GM03348 (cell line): ENCODE measurements at regions not wholly inside any gene's neighbourhood (a gene's known extent, or its start where the extent isn't known, plus 50 kb on each side); places are given as distances from the start of the nearest gene placed in this dataset.
"Not testable (repeated sequence)": the region's sequence is repeated elsewhere in the genome, so short reads cannot be mapped to it uniquely, and the experiment has no call there.

Experiments
- DNase-seq: peaks from one replicate; pipeline ENCODE4 v3.0.0; 2012; ENCODE audit warnings: low spot score

- DNase-seq, result no peak
Measured at GRCh38 chr20:23150304-23151007, 64.3 kb upstream of the CD93 start.

DNA sequence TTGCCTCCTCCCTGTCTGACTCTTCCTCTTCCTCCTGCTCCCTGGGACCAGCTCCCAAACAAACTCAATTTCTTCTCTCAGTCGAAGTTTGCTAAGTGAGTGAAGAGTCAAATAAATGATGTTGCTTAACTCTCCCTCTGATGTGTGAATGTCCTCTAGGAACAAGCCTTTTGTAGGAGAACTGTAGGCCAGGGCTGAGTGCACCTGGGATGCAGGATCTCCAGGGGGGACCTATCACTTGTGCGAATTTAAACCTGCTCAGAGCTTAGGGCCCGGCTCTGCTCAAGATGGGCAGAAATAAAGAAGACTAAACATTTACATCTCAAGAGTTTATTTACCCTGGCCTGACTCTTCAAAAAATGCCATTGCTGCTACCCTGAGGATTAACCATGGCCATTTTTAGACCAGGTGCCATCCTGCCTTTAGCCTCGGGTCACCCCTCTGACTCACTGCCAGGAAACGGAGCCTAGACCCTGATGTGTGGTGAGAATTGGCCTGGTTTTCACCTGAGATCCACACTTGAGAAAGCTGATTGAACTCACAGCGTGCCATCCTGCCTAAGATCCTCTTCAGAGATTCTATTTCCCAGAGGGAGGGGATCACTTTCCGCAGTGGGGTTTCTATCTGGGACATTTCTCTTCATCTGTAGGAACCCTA, 63.6 kb upstream of the CD93 start:
- no peak for DNase-seq

DNA sequence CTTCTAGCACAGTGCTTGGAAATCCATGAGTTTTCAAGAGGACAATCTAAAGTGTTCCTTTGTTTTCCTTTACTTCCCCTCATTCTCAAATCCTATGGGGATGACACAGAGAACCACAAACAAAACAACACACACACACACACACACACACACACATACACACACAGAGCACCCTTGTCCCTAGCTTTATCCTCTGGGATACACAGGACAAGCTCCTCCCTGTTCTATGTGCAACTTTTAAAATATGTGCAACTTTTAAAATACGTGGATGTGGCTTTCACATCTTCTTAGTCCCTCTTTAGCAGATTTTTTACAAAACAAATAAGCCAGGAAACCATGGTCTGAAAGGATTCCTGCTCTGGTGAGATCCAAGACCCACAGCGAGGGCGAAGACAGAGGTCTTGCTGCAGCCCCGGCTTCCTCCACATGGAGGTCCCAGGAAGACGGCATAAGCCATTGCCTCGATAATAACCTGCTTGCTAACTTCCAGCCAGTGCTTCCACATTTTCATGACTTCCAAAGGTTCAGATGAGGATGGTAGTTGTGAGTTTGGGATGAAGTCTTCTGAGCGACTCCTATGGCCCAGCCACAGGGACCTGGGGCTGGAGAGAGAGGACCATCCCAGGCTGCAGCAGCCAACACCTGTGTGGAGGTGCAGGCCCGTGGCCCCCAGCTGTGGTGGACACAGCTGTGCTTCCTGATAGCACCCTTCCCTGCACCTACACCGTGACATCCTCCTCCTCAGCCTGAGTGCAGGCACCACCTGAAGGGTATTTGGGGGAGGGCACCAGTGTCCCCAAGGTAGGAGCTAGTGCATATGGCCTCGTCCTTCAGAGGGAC, 62.8 kb upstream of the CD93 start:
- DNase-seq, result no peak

DNA sequence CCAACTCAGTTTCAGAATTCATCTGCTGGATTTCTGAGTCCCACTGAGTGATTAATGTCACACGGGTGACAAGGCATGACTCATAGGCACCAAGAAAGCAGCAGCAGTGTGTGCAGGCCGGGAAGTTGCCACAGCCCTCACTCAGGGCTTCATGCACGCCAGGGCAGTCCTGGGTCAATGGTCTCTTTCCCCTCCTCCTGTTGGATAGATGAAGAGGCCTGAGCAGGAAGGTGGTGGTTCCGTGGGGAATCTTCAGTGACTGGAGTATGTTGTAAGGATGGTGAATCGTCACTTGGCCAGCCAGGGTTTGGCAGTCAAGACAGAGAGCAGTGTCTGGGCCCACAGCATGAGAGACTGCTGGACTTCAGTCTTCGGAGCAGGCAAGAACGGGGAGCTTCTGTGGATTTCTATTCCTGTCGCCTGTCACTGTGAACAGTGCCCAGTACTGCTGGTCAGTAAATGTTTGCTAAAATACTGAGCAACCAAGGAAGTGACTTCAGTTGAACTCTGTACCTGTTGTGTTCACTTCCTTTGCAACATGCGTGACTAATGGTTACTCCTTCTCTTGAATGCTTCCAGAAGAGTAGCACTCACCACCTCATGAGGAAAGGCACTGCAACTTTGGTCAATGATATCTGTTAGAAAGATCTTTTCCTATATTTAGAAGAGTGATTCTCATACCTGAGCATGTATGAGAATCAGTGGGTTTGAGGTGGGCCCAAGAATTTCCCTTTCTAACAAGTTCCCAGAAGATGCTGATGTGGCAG, 62.0 kb upstream of the CD93 start:
- DNase-seq, result peak; percentile 67

DNA sequence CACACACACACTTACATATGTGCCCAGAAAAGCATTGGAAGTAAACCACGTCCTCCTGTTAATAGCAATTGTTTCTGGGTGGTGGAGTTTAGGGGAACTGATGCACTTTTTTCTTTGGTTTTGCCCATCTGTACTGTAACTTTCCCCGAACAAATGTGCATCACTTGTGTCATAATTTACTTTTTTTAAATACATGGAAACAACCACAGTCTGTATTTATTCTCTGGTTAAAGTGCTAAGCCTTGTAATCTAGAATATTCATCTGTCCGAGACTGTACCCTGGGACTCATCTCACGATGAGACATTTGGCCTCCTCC, 61.5 kb upstream of the CD93 start:
- no peak for DNase-seq

DNA sequence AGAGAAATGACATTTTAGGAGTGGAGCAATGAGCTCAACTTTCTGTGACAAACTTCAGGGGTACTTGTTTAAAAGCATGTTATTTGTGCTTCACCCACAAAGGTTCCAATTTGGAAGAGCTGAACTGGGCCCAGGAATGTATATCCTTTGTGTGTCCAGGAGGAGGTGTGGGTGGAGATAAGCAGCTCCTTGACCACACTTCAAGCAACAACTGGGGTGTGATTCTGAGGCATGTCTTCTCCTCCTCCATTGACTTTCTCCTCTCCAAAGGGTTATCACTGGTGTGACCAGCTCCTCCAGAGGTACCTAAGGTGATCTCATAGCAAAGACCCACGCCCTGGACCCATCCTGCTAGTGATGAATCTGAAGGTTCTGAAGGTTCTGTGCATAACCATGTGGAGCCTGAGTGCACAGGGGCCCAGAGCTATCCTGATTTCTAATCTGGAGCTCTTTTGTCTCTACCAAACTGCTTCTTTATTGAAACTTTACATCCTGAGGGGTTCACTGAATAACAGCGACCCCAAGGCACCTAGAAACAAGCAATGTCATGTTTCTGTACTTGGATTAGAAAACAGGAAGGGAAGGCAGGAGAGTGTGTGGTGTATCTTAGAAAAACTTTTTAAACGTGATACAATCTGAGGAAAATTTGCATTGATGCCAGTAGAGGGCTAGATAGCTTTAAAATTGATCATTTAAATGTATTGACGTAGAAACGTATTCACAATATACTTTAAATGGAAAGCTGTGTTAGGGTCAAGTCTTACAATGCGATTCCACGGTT, 60.9 kb upstream of the CD93 start:
- DNase-seq, result no peak

DNA sequence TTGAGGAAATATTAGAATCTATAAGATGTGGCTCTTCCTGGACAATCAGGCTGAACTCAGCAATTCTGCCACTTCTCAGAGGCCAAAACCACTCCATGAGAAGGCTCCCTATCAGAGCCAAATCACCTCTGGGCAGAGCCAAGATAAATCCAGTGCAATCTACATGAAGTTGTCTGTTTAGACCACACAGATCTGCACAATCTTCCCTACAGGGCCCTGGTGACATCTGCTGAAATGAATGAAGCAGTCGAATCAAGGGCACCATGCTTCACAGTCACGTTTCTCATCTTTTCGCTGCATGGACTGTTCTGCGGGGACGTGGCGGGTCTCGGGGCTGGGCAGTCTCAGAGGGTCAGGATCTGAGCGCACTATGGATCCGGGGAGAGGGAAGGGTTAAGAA, 60.1 kb upstream of the CD93 start:
- DNase-seq, result no peak

- peak; percentile 71 for DNase-seq
Measured at GRCh38 chr20:23145281-23145700, 59.2 kb upstream of the CD93 start.

GRCh38 chr20:23144856-23145255, 58.7 kb upstream of the CD93 start:
- no peak for DNase-seq

- DNase-seq, result no peak
Measured at GRCh38 chr20:23143986-23144690, 58.0 kb upstream of the CD93 start.

DNA sequence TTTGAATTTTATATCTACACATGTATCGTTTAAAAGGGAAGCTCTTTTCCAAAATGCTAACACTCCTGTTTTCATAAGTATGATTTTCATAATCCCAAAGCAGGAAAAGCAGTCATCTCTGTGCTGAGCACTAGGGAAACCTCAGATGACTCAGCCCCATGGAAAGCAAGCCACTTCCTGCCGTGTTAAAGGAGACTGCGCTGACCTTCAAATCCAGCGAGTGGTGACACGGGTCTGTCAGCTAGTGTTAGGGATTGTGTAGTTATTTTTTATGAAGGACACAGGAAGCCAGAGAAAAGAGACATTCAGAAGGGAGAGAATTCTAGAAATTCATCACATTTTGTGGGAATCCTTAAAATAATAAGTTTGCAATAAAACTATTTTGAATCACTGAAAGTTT, 57.0 kb upstream of the CD93 start:
- DNase-seq, result peak; percentile 87

DNA sequence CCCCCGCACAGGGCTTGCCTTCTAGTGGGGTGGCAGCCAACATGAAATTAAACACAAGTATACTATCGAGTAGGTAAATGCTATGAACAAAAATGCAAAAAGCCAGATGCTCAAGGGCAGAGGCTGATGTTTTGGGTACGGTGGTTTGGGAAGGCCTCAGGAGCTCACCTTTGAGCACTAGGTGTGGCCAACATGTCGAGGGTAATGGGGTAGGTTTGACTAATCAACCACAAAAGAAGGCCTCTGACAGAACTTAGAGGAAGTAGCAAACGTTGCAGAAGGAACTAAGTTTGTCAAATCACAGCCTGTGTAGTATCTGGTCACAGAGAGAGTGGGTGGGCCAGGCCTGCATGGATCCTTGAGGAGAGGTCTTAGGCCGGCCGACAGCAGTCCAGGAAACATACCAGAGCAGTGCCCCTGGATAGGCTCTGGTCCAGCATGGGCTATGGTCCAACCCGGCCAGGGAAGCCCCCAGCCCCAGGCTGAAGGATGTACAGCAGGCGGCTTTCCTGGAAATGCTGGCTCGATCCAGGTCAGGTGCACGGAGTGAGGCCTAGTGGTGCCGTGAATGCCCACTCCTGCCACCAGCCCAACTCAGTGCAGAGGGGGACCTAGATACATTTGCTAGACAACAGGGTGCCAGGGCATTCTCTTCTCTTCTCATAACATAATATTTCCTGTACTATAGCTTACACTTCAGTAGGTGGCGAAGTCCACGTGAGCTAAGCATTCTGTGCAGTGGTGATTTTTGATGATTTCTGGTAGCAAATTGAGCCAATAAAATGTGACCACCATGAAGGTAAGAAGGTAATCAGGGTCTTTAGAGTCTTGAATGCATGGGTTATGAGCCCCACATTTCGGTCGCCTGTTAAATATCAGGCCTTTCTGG, 56.3 kb upstream of the CD93 start:
- DNase-seq, result no peak

GRCh38 chr20:23141450-23142161, 55.5 kb upstream of the CD93 start:
- no peak for DNase-seq

DNA sequence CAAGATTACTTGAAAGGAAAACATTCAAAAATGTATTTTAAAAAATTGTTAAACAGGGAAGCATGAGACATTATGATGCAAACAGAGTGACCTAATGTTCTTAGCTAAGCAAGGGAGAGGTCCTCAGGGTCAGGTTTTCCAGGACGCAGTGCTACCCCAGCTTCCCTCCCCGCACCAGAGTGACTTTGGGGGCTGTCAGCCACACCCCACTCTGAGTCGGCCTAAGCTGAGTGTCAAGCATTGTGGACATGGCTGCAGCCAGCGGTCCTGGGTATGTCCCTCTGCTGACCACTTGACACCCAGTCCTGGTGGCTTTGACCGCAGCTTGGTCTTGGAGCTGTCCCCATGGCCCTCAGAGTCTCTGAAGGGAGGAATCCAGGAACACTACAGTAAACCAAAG, 54.9 kb upstream of the CD93 start:
- DNase-seq, result no peak

GRCh38 chr20:23139984-23140383, 53.9 kb upstream of the CD93 start:
- not testable (repeated sequence) for DNase-seq

DNA sequence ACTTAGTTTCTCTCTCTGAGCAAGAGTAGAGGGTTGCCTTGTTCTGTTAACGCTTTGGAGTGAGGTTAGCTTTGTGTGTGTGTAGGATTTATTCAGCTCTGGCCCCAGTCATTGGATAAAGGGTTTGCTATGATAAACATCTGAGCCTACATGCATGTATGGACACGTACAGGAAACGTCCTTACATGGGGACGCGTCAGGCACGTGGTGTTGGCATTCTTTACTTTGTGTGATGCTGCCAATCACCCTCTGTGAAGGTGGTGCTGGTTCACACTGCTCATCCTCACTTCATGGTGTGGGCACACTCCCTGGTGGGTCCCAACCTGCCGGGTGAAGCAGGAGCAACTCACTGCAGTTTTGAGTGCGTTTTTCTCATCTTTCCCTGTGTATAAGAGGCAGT, 53.4 kb upstream of the CD93 start:
- DNase-seq, result no peak

DNA sequence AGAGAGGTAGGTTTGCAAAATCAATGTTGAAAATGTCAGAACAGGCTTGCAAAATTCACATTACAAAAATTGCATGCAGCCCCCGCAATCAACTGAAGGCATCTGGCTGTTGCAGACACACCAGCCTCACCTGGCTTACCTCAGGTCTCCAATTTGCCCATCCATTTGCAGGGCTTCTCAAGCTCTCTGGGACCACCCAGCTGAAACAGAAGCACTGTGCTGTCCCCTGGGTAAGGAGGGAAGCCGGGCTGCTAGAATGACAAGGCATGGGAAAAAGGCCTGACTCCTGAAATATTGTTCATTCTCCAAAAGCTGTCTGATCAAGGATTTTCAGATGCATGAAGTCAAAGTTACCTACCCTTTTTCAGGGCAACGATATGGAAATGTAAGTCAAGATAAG, 52.6 kb upstream of the CD93 start:
- DNase-seq, result no peak

DNA sequence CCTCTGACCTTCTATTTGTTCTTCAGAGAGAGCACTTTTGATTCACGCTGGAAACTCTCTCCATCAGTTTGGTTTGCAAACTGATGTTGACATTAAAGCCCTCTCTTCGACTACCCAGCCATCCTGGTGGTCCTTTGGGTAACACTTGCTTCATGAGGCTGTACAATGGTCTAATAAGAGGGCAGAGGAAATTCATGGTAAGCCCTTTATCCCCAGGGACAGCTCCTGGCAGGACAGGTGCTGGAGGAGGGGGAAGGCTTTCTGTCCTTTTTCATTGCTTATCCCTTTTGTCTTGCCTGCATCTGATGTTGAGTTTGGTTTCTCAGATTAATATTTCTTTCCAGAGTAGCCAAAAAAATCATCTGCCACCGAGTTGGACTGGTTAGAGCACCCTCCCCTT, 52.1 kb upstream of the CD93 start:
- no peak for DNase-seq
